Coronary artery (tissue), 2 donors: ENCODE measurements at regions not wholly inside any gene's neighbourhood (a gene's known extent, or its start where the extent isn't known, plus 50 kb on each side); places are given as distances from the start of the nearest gene placed in this dataset.

Experiments
- DNase-seq: peaks from one replicate; pipeline ENCODE4 v3.0.0-alpha.2; 2017; ENCODE audit warnings: low spot score
- H3K27ac ChIP-seq, 2 donors: fragments of 200-600 bp; sonication (generic); one replicate each; pipeline ENCODE4 v1.5.1; 2016 to 2019
- H3K4me3 ChIP-seq: fragments of 200-600 bp; sonication (generic); 2 replicates; pipeline ENCODE4 v1.5.1; 2016; ENCODE audit warnings: mild to moderate bottlenecking, moderate library complexity
- TF ChIP-seq, protein P1 (sequence below): fragments of 200-600 bp; sonication (generic); IDR thresholded peaks from one replicate; pipeline ENCODE4 v1.5.1; 2019; ENCODE audit warnings: antibody characterized with exemption

DNA sequence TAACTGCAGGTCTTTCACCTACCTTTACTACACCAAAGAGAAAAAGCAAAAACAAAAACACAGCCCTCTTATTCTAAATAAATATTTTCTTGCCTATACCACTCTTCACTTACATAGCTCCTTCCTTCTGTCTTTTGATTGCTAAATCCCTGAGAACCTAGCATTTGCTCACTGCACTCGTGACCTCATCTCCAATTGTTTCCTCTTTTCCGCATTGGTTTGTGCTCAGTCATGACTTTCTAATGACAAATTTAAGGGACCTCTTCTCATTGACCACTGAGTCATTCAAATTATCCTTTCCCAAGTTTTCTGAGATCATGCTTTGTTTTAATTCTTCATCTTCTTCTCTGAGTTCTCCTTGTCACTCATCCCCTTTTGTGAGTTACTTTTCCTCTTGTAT lies 1697.1 kb downstream of the STIM2 start:
- DNase-seq, result no peak
- no peak overlapping the region for H3K27ac ChIP-seq

DNA sequence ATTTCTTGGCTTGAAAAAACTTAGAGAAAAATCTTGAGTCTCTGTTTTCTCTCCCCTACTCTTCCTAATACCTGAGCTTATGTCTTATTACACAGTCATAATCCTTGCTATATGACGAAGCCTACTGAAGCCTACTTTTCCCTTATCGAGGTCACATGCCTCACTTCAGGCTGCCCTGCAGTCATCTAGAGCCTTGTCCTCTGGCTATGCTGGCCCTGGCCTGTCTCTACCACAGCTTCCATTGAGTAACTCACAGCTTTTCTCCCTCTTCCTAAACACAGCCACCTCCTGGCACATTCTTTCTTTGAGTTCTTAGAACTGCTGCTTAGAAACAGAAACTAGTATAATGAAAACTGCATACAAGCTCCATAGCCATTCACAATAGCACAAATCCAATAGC lies 1698.3 kb downstream of the STIM2 start:
- Histone ChIP-seq H3K4me3 (no peak overlapping the region), H3K27ac (no peak overlapping the region)
- TF ChIP-seq, protein P1, sequence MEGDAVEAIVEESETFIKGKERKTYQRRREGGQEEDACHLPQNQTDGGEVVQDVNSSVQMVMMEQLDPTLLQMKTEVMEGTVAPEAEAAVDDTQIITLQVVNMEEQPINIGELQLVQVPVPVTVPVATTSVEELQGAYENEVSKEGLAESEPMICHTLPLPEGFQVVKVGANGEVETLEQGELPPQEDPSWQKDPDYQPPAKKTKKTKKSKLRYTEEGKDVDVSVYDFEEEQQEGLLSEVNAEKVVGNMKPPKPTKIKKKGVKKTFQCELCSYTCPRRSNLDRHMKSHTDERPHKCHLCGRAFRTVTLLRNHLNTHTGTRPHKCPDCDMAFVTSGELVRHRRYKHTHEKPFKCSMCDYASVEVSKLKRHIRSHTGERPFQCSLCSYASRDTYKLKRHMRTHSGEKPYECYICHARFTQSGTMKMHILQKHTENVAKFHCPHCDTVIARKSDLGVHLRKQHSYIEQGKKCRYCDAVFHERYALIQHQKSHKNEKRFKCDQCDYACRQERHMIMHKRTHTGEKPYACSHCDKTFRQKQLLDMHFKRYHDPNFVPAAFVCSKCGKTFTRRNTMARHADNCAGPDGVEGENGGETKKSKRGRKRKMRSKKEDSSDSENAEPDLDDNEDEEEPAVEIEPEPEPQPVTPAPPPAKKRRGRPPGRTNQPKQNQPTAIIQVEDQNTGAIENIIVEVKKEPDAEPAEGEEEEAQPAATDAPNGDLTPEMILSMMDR, result no peak
- DNase-seq, result no peak

More for the DNA sequence above, 1697.1 kb downstream of the STIM2 start:
- TF ChIP-seq, protein P1, result no peak
- no peak overlapping the region for H3K4me3 ChIP-seq

DNA sequence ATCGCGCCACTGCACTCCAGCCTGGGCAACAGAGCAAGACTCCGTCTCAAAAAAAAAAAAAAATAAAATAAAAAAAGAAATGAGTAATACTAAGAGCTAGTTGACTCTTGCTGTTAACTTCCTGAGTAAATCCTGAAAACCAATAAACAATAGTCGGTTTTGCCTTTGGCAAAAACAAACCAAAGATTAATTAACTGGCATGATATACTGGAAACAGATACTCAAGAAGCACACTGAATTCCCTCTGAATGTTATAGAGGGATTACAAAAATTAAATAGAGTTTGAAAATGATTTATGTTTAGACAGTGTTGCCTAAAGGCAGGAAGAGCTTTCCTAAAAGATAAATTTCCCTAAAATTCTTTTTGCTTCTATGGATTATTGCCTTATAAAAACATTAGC lies 1702.3 kb downstream of the STIM2 start:
- TF ChIP-seq, protein P1, result no peak
- no peak overlapping the region for H3K4me3 ChIP-seq
- no peak overlapping the region for H3K27ac ChIP-seq
- DNase-seq, result no peak

DNA sequence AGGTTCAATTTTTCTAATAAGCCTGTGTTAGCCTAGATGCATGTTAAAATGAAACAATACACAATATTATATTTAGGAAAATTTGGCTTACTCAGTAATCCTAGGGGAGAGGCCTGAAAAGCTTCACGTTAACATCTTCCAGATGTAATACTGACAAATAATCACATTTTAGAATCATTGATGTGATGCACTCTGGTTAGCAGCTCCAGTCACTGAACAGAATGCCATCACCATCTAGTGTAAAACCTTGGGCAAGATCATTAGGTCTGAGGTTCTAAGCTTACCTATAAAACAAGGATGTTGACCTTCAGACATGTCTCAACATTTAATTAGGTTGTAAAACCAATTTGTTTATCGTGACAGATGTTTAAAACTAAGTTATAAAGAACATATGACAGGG lies 1704.8 kb downstream of the STIM2 start:
- TF ChIP-seq, protein P1, result no peak
- no peak for DNase-seq
- no peak overlapping the region for H3K4me3 ChIP-seq
- H3K27ac ChIP-seq, result no peak overlapping the region

DNA sequence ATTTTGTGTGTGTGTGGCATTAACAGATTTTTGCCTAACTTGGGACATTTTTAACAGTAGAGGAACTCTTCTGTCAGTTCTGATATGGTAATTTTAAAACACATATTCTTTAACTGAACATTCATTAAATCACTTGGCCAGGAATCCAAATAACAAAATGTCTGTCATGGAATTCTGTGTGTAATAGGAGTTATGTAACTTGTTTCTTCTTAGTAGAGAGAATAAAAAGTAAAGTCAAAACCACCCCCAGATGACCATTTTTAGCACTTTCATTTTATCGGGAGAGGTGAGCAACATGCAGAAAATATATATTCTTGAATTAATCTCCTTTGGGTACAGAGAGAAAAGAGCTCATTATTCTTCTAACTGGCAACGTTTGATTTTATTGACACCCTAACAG lies 1740.3 kb downstream of the STIM2 start:
- no peak for DNase-seq
- no peak overlapping the region for H3K4me3 ChIP-seq
- no peak overlapping the region for H3K27ac ChIP-seq
- TF ChIP-seq, protein P1, result no peak

DNA sequence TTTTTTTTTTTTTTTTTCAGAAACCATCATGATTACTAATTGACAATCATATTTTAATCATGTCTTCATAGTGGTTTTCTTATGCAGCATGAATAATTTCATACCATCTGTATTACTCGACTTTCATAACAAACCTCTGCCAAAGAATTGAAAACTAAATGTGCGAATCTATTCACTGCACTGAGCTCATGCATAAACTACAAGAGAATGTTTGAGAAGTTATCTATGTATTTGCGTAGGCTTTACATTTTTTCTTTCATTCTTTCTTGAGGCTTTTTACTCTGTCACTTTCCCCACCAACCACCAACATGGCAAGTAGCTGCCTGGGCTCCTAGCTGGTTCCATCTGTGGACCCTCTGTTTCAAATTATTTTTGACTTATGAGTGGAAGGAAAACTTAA lies 1761.0 kb downstream of the STIM2 start:
- DNase-seq, result no peak
- TF ChIP-seq, protein P1, result no peak
- Histone ChIP-seq H3K4me3 (no peak overlapping the region), H3K27ac (no peak overlapping the region)

- TF ChIP-seq, protein P1, result no peak
- DNase-seq, result no peak
These were observed 1776.3 kb downstream of the STIM2 start for GRCh38 chr4:28636971-28637370.

More at GRCh38 chr4:28636971-28637370, 1776.3 kb downstream of the STIM2 start:
- H3K4me3 ChIP-seq, result no peak overlapping the region
- H3K27ac ChIP-seq, result no peak overlapping the region
